Mammary epithelial cell (primary cell): ENCODE measurements at regions not wholly inside any gene's neighbourhood (a gene's known extent, or its start where the extent isn't known, plus 50 kb on each side); places are given as distances from the start of the nearest gene placed in this dataset.

ENCODE experiments used
- CTCF ChIP-seq, 2 donors: IDR thresholded peaks in 1 of 2; conservative IDR thresholded peaks in 1 of 2; 2 replicates each; pipeline ENCODE4 v1.5.1; 2011 to 2012; ENCODE audit warnings: inconsistent platforms in 2 of 2, low read length in 2 of 2, mild to moderate bottlenecking in 2 of 2, control low read depth in 1 of 2, low read depth in 1 of 2; ENCODE audit not compliant: insufficient read depth in 1 of 2; ENCODE audit errors: extremely low read depth in 1 of 2
- EZH2 ChIP-seq: IDR thresholded peaks from 2 replicates; pipeline ENCODE4 v1.6.1; 2012; ENCODE audit warnings: low read length, inconsistent platforms, borderline replicate concordance

DNA sequence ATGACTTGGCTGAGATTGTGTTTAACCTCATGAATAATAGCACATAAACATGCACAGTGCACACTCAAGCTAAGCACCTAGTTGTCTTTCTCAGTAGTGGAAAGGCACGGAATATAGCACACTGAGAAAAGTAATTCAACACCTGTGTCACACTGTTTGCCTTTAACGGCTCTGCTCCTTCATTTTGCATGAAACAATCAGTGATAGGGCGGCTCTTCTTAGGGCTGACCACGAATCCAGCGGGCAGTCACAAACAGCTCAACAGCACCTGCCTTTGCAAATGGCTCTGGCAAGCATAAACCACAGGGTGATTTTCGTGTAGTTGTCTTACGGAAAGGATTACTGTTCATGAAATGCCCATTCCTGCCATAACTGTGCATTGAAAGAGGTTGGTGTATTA lies 954.0 kb upstream of the TENM3 start:
- TF ChIP-seq CTCF (conservative IDR thresholded peaks at IDR 0.05 in 1 of 2, IDR thresholded peaks at IDR 0.05 in 1 of 2; ENCODE audit: extremely low read depth in 1 of 2, insufficient read depth in 1 of 2, low read depth in 1 of 2, low read length in 2 of 2) = no peak
- TF ChIP-seq EZH2 = no peak
